Loucy (cell line): ENCODE measurements at regions not wholly inside any gene's neighbourhood (a gene's known extent, or its start where the extent isn't known, plus 50 kb on each side); places are given as distances from the start of the nearest gene placed in this dataset.

ENCODE experiments used
- H2AFZ ChIP-seq: fragments of 200-600 bp; sonication (generic); 2 replicates; pipeline ENCODE4 v1.6.0; 2016; ENCODE audit warnings: antibody characterized with exemption, mild to moderate bottlenecking, low read length, moderate library complexity
- H3F3A ChIP-seq: fragments of 200-600 bp; 2 replicates; pipeline ENCODE4 v1.6.0; 2016; ENCODE audit warnings: antibody characterized with exemption, low read depth, mild to moderate bottlenecking
- H3K27me3 ChIP-seq: fragments of 200-600 bp; sonication (generic); 2 replicates; pipeline ENCODE4 v1.6.1; 2014; ENCODE audit warnings: low read length, mild to moderate bottlenecking; ENCODE audit not compliant: insufficient read depth, poor library complexity, severe bottlenecking
- H3K36me3 ChIP-seq: fragments of 200-600 bp; sonication (generic); 2 replicates; pipeline ENCODE4 v1.6.1; 2016; ENCODE audit warnings: low read length; ENCODE audit not compliant: insufficient read depth
- H3K4me1 ChIP-seq: fragments of 200-600 bp; sonication (generic); 2 replicates; pipeline ENCODE4 v1.5.1; 2014; ENCODE audit warnings: low read length, mild to moderate bottlenecking; ENCODE audit not compliant: insufficient read depth, poor library complexity, severe bottlenecking
- H3K4me2 ChIP-seq: fragments of 200-600 bp; sonication (generic); 2 replicates; pipeline ENCODE4 v1.6.0; 2014; ENCODE audit warnings: antibody characterized with exemption, low read length, low read depth, mild to moderate bottlenecking; ENCODE audit not compliant: poor library complexity, severe bottlenecking
- H3K4me3 ChIP-seq: fragments of 200-600 bp; sonication (generic); 2 replicates; pipeline ENCODE4 v1.5.1; 2014; ENCODE audit warnings: low read length, mild to moderate bottlenecking, mixed read lengths; ENCODE audit not compliant: poor library complexity, severe bottlenecking
- H3K79me2 ChIP-seq: fragments of 200-600 bp; sonication (generic); 2 replicates; pipeline ENCODE4 v1.6.1; 2014; ENCODE audit warnings: low read length; ENCODE audit not compliant: insufficient read depth
- H3K9ac ChIP-seq: fragments of 200-600 bp; sonication (generic); 2 replicates; pipeline ENCODE4 v1.6.0; 2014; ENCODE audit warnings: mild to moderate bottlenecking, low read depth, low read length, moderate library complexity; ENCODE audit not compliant: poor library complexity, severe bottlenecking
- H3K9me2 ChIP-seq: fragments of 200-600 bp; sonication (generic); replicated peaks from 2 replicates; pipeline ENCODE4 v1.6.1; 2016; ENCODE audit warnings: low read depth, low read length, mixed read lengths
- H3K9me3 ChIP-seq: fragments of 200-600 bp; sonication (generic); 2 replicates; pipeline ENCODE4 v1.6.1; 2014; ENCODE audit warnings: mild to moderate bottlenecking, antibody characterized with exemption, low read length, low read depth; ENCODE audit not compliant: insufficient read depth
- H4K20me1 ChIP-seq: fragments of 200-600 bp; sonication (generic); 2 replicates; pipeline ENCODE4 v1.6.0; 2014; ENCODE audit warnings: antibody characterized with exemption, low read length, mild to moderate bottlenecking; ENCODE audit not compliant: insufficient read depth, poor library complexity, severe bottlenecking
- EZH2phosphoT487 ChIP-seq: fragments of 200-600 bp; IDR thresholded peaks from 2 replicates; pipeline ENCODE4 v1.6.1; 2018; ENCODE audit warnings: antibody characterized with exemption, mild to moderate bottlenecking, moderate library complexity, borderline replicate concordance
- TF ChIP-seq, protein P1 (sequence below): fragments of 200-600 bp; sonication (generic); conservative IDR thresholded peaks from 2 replicates; pipeline ENCODE4 v1.5.1; 2014; ENCODE audit warnings: mild to moderate bottlenecking, antibody characterized with exemption, low read length

- TF ChIP-seq, protein P1, sequence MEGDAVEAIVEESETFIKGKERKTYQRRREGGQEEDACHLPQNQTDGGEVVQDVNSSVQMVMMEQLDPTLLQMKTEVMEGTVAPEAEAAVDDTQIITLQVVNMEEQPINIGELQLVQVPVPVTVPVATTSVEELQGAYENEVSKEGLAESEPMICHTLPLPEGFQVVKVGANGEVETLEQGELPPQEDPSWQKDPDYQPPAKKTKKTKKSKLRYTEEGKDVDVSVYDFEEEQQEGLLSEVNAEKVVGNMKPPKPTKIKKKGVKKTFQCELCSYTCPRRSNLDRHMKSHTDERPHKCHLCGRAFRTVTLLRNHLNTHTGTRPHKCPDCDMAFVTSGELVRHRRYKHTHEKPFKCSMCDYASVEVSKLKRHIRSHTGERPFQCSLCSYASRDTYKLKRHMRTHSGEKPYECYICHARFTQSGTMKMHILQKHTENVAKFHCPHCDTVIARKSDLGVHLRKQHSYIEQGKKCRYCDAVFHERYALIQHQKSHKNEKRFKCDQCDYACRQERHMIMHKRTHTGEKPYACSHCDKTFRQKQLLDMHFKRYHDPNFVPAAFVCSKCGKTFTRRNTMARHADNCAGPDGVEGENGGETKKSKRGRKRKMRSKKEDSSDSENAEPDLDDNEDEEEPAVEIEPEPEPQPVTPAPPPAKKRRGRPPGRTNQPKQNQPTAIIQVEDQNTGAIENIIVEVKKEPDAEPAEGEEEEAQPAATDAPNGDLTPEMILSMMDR, result no peak
- TF ChIP-seq EZH2phosphoT487, result no peak
- Histone ChIP-seq H3K4me3 (no peak overlapping the region), H3K27me3 (no peaks in the 10 kb centered on the region), H4K20me1 (no peaks in the 10 kb centered on the region), H3K79me2 (no peaks in the 10 kb centered on the region), H3K9ac (no peak overlapping the region), H3K36me3 (no peaks in the 10 kb centered on the region), H3K9me2 (0 out of 2 replicates have a peak, but pooled peaks cover 5% of the 10 kb centered on the region), H3K4me2 (no peak overlapping the region), H2AFZ (no peak overlapping the region), H3K4me1 (no peaks in the 10 kb centered on the region), H3F3A (no peaks in the 10 kb centered on the region), H3K9me3 (0 out of 2 replicates have a peak, but pooled peaks cover 2% of the 10 kb centered on the region)
Measured at GRCh38 chr18:5653802-5654201, 110.0 kb upstream of the EPB41L3 start.

GRCh38 chr18:5651736-5652135 lies 107.9 kb upstream of the EPB41L3 start:
- Histone ChIP-seq H2AFZ (no peak overlapping the region), H3K9me2 (0 out of 2 replicates have a peak, but pooled peaks cover 5% of the 10 kb centered on the region), H3K27me3 (no peaks in the 10 kb centered on the region), H4K20me1 (no peaks in the 10 kb centered on the region), H3K4me1 (no peaks in the 10 kb centered on the region), H3F3A (no peaks in the 10 kb centered on the region), H3K36me3 (no peaks in the 10 kb centered on the region), H3K79me2 (no peaks in the 10 kb centered on the region), H3K9me3 (0 out of 2 replicates have a peak, but pooled peaks cover 2% of the 10 kb centered on the region), H3K4me2 (no peak overlapping the region), H3K9ac (no peak overlapping the region), H3K4me3 (no peak overlapping the region)
- TF ChIP-seq, protein P1, result no peak
- TF ChIP-seq EZH2phosphoT487, result no peak

- H3K9me2 ChIP-seq, result 0 out of 2 replicates have a peak, but pooled peaks cover 5% of the 10 kb centered on the region
- no peaks in the 10 kb centered on the region for H4K20me1 ChIP-seq
- H3K4me2 ChIP-seq, result no peak overlapping the region
- H3K27me3 ChIP-seq, result no peaks in the 10 kb centered on the region
- H3K79me2 ChIP-seq, result no peaks in the 10 kb centered on the region
- H2AFZ ChIP-seq, result no peak overlapping the region
- peaks cover 5% of the 10 kb centered on the region; the same call in 1 of the 2 replicates for H3K9me3 ChIP-seq
- no peak overlapping the region for H3K9ac ChIP-seq
- no peaks in the 10 kb centered on the region for H3K4me1 ChIP-seq
- no peak overlapping the region for H3K4me3 ChIP-seq
- TF ChIP-seq, protein P1, result no peak
- TF ChIP-seq EZH2phosphoT487, result no peak
- no peaks in the 10 kb centered on the region for H3F3A ChIP-seq
- no peaks in the 10 kb centered on the region for H3K36me3 ChIP-seq
Measured at GRCh38 chr18:5649439-5649838, 105.6 kb upstream of the EPB41L3 start.
